GM08714 (cell line): ENCODE measurements at regions not wholly inside any gene's neighbourhood (a gene's known extent, or its start where the extent isn't known, plus 50 kb on each side); places are given as distances from the start of the nearest gene placed in this dataset.
"Not testable (repeated sequence)": the region's sequence is repeated elsewhere in the genome, so short reads cannot be mapped to it uniquely, and the experiment has no call there.

Experiments
- H3K4me3 ChIP-seq: fragments of 200-500 bp; sonication (Bioruptor generic); 2 replicates; pipeline ENCODE4 v1.5.1; 2014; ENCODE audit warnings: mild to moderate bottlenecking, low read length, inconsistent platforms
- ZNF274 ChIP-seq: IDR thresholded peaks from 2 replicates; pipeline ENCODE4 v1.6.1; 2012; ENCODE audit warnings: mild to moderate bottlenecking, low read depth, low read length

DNA sequence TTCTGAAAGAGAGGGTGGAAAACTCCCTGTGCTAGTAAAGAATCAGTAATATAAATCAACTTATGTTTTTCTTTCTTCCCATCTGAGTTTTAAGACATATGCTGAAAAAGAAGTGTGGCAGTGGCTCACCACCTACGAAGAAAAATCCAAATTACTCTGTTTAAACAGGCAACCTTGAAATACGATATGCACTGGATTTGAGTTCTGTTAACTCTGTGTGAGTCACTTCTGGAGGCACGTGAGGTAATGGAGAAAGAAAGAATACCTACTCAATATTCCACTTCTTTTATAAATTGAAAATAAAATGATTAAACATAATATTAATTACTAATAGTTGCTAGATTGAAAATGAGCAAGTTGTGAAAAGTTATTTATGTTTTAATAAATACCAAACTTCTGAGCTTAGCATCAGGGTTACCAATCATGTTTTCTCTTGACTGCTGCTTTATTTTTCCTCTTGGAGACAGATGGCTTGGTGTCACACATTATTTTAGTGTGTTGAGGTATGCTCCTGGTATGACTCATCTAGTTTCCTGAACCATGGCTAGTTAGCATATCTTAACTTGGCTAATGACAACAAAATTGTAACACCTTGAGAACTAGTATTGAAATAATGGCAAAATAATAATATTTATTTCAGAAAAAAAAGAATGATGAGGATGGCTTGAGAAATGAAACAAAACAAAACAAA, 1705.5 kb upstream of the PIK3C3 start:
- TF ChIP-seq ZNF274: no peak
- H3K4me3 ChIP-seq: no peak overlapping the region

GRCh38 chr18:40245612-40246011, 1709.4 kb upstream of the PIK3C3 start:
- not testable (repeated sequence) for H3K4me3 ChIP-seq

- TF ChIP-seq ZNF274: no peak
- H3K4me3 ChIP-seq: no peak overlapping the region
These were observed 1711.4 kb upstream of the PIK3C3 start for GRCh38 chr18:40243607-40244006.

DNA sequence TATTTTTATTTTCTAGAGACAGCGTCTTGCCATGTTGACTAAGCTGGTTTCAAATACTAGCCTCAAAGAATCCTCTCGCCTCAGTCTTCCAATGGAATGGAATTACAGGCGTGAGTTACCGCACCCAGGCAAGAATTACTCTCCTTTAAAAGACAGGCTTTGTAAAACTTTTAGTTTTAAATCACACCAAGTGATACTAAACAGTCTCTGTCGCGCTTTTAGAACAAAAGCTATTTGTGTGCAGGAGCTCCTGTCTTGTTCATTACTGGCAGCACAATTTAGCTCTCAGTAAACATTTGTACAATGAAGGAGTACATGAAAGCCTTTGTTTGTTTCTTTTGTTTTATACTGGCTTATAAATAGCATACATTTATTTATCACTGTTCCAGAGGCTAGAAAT, 1719.2 kb upstream of the PIK3C3 start:
- no peak overlapping the region for H3K4me3 ChIP-seq
- TF ChIP-seq ZNF274: no peak

GRCh38 chr18:40235323-40235722, 1719.7 kb upstream of the PIK3C3 start:
- TF ChIP-seq ZNF274: no peak

DNA sequence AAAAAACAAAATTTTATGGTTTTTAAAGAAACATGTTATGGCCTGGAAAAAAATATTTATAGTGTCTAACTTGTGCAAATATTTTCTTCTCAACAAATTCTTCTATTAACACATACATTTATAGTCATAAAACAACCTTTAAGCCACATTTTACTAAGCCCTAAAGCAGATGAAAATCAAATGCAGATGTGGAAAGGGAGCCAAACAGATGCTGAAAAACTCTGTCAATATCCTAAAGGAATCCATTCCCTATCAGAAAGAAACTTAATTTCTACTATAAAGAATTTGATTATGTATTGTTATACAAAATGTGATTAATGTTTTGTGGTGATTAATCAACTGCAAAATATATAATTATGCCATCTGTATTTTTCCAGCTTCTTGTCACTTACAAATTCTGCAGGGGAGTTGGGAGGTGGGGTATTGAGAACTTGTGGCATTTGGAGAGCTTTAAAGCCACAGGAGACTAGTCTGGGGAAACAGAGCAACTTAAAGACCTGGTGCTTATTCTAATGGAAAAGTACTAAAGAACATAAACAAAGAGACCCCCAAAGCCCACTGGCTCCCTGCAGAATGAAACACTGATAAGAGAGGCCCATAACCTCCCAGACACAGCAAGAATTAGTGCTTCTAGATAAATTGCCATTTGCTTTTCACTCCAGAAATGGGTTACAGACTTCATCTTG, 1721.0 kb upstream of the PIK3C3 start:
- no peak for TF ChIP-seq ZNF274
- H3K4me3 ChIP-seq: no peak overlapping the region

More at GRCh38 chr18:40235323-40235722, 1719.7 kb upstream of the PIK3C3 start:
- H3K4me3 ChIP-seq: no peak overlapping the region

- no peak overlapping the region for H3K4me3 ChIP-seq
- no peak for TF ChIP-seq ZNF274
These were observed 1732.3 kb upstream of the PIK3C3 start for GRCh38 chr18:40222776-40223175.

DNA sequence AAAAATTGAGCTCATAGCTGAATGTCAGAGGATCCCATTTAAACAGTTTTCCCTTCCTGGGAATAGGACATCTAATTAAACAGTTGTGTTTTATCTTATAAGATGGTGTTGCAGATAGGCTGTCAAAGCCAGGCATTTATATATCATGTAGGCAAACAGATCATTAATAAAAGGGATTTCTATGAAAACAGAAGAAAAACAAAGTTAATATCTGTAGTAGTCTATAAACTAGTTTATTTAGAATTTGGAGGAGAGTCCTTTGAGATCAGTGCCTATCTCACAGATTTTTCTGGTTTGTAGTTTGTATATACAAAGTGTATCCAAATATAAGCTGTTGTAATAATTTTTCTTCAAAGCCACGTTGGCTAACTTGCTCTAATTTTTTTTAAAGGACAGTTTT, 1738.2 kb upstream of the PIK3C3 start:
- H3K4me3 ChIP-seq: no peak overlapping the region
- TF ChIP-seq ZNF274: no peak

DNA sequence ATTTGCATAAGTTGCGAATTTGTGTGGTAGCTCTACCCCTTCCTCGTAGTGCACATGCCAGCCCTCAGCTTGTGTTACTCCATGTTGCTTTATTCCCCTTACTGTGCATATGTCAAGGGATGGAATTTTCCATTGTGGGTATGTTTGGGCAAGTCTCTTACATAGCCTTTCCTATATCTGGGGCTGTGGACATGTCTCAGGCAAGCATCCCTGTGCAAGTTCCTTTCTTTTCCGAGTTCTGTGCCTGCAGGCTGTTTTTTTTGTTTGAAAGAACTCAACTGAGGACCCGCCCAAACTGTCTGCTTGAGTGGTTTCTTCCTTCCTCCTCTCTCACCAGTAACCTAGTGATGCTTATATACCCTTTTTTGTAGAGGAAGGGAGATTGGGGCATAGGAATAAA, 1739.1 kb upstream of the PIK3C3 start:
- no peak for TF ChIP-seq ZNF274
- H3K4me3 ChIP-seq: no peak overlapping the region

DNA sequence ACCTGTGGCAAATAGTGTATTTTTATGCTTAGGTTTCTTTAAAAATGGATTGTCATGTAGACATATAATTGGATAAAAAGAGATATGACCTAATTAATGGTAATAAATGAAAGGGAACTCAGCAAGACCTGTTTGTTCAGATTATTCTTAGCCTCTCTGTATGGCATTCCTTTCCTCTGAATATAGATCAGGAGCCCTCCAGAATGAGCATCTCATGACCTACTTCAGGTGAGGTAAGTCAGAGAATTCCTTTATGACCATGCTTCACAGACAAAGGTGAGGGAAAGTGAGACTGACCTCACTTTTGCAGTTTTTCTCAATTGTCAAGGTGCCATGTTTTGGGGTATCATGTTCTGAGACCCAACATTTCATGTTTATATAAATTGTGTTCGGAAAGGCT, 1744.3 kb upstream of the PIK3C3 start:
- no peak overlapping the region for H3K4me3 ChIP-seq
- no peak for TF ChIP-seq ZNF274

DNA sequence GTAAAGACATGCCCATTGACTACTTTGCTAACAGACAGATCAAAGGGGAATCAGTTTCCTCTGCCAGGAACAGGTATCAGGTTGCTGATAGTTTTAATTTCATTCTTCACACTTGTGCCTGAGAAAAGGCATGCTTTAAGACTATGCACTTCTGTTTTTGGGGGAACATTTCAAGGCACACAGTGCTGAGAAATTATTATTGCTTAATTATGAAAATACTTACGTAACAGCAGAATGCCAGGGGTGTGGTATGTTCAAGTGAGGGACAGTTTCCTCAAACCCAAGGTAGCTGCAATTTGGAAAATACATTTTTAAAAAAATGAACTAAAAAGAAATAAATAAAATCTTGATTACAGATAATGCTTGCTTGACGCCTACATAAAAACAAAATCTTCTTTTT, 1746.1 kb upstream of the PIK3C3 start:
- H3K4me3 ChIP-seq: no peak overlapping the region
- TF ChIP-seq ZNF274: no peak

DNA sequence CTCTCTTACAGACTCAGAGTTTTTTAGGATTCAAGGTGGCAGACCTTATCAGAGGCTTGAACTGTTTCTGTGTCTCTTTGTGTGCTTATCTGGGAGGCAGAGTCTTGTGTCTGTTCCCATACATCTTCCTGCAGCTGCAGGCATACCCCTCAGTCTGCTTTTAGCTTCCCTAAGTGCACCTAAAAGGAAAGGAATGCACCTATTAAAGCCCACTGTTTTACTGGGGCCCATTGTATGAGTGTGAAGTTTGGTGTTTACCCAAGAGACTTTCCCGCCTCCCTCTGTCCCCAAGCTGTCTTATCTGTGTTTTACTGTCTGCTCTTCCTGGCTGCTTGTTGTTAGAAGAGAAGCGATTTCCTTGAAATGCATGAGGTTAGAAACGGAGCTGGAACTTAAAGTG, 1757.3 kb upstream of the PIK3C3 start:
- TF ChIP-seq ZNF274: no peak
- no peak overlapping the region for H3K4me3 ChIP-seq

DNA sequence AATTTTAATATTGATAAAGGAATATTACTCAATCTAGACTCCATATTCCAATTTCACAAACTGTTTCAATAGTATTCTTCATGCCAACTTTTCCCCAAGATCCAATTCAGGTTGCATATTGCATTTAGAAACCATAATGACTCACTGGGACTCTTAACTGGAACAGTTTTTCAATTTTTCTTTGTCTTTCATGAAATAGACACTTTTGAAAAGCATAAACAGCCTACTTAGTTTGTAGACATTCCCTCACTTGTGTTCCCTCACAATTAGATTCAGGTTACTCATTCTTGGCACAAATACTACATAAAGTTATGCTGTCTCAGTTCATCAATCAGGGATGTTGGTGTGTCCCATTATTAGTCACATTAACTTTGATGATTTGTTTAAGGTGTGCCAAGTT, 1768.4 kb upstream of the PIK3C3 start:
- H3K4me3 ChIP-seq: no peak overlapping the region
- no peak for TF ChIP-seq ZNF274

DNA sequence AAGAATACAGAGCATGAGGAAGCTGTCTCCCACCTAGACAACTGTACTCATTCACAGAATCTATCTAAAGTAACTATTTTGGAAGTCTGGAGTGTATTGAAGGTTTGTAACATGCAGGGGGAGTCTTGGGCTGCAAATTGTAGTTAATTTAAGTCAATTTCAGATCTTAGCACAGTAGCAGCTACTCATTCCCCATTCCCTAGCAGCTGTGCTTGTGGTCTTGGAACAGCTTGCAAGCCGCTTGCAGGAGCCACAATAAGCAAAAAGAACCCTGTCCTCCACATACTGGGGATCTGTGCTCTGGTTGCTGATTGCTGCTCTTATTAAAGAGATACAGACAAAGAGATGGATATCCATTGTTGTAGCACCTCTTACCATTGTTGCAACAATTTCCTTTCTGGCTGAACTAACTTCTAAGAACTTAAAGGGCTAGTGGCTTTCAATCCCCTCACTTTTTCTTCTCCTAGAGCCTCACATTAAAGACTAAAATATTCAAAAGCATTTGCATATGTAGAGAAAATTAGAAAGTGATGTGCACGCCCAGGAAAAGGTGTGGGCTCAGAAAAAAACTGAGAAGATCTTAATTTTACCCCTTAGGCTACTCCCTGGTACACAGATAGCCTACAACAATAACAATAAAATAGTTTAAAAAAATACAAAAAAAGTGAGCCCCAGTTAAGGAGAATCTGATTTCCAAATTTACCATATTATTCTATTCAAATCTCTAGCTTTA, 1775.1 kb upstream of the PIK3C3 start:
- no peak for TF ChIP-seq ZNF274
- H3K4me3 ChIP-seq: no peak overlapping the region

- no peak for TF ChIP-seq ZNF274
- H3K4me3 ChIP-seq: no peak overlapping the region
These were observed 1787.0 kb upstream of the PIK3C3 start for GRCh38 chr18:40168026-40168425.
